ENCODE measurements at regions not wholly inside any gene's neighbourhood (a gene's known extent, or its start where the extent isn't known, plus 50 kb on each side); places are given as distances from the start of the nearest gene placed in this dataset.
A peak's percentile ranks its signal among the peaks of the same experiment; 100 is the strongest.

- Histone ChIP-seq H3K36me3 (ENCODE audit: control insufficient read depth, insufficient read depth, low read length) (no peaks in the 10 kb centered on the region), H3K9ac (no peak overlapping the region), H3K27ac (no peak overlapping the region), H3K4me2 (ENCODE audit: low read length) (no peak overlapping the region), H3K4me3 (ENCODE audit: low read depth, low read length) (no peak overlapping the region), H3K27me3 (ENCODE audit: control insufficient read depth, insufficient read depth, low read length) (no peaks in the 10 kb centered on the region), H2AFZ (no peak overlapping the region), H3K4me1 (no peaks in the 10 kb centered on the region), H3K79me2 (no peaks in the 10 kb centered on the region), H3K9me3 (ENCODE audit: control insufficient read depth, low read length) (no peaks in the 10 kb centered on the region)
- no peak for TF ChIP-seq CTCF (IDR thresholded peaks at IDR 0.05)
Measured at GRCh38 chr6:137702791-137703424, 164.2 kb upstream of the TNFAIP3 start.

DNA sequence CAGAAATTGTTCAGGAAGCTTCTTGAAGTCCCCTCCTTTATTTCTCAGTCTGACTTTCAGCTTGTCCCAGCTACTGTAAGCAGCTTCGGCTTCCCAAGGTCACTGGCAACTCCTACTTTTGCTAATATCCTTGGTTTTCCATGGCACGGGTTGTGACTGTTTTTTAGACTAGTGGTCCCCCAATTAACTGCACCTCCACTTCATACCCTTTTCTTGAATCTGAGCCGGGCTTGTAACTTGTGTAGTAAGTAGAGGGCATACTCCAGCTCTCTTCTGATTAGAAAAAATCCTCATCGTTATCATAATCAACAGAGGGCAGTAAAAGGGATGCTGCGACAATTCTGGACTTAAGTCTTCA lies 162.3 kb upstream of the TNFAIP3 start:
- no peak overlapping the region for H3K27ac ChIP-seq
- H3K36me3 ChIP-seq (ENCODE audit: control insufficient read depth, insufficient read depth, low read length): no peaks in the 10 kb centered on the region
- H3K4me2 ChIP-seq (ENCODE audit: low read length): no peak overlapping the region
- no peaks in the 10 kb centered on the region for H3K4me1 ChIP-seq
- no peak overlapping the region for H3K4me3 ChIP-seq (ENCODE audit: low read depth, low read length)
- H3K9me3 ChIP-seq (ENCODE audit: control insufficient read depth, low read length): no peaks in the 10 kb centered on the region
- TF ChIP-seq CTCF (IDR thresholded peaks at IDR 0.05): no peak
- no peak overlapping the region for H3K9ac ChIP-seq
- no peaks in the 10 kb centered on the region for H3K79me2 ChIP-seq
- no peaks in the 10 kb centered on the region for H3K27me3 ChIP-seq (ENCODE audit: control insufficient read depth, insufficient read depth, low read length)
- no peak overlapping the region for H2AFZ ChIP-seq

DNA sequence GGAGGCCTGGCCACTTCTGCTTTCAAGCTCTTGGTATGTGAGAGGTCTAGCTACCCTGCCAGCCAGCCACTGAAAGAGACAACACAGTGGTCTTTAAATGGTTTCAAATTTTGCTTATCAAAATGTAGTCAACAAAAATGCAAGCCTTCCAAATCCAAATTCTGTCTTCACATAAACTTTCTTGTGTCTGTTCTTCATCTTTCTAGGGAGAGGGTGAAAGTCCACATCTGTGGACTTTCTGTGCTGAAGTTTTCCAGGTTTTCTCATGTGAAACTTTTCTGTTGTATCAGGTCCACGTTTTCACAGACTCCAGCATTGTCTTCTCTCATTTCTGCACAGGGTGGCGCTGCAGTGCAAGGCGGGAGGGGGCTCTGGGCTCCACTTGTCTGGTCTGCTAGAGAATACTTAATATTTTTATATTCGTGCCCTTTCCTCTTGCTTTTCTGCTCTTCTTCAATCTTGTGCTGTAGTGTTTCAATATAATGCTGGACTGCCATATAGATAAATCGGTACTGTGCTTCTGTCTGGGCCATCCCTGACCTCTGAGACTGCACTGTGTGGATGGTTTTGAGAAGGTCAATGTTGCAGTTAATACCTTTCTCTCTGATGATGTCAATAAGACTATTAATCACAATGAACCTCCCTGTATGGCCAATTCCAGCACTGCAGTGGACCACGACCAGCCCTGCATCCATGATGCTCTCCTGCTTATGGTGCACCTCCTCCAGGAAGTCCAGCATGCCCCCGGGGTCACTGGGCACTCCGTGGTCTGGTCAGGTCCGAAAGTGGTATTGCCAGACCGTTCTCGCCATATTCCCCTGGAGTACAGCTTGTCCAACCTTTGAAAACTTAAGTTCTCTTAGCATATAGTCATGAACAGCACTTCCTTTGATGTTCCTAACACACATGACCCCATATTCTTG lies 161.6 kb upstream of the TNFAIP3 start:
- Histone ChIP-seq H3K9me3 (ENCODE audit: control insufficient read depth, low read length) (no peaks in the 10 kb centered on the region), H3K9ac (no peak overlapping the region), H3K4me3 (ENCODE audit: low read depth, low read length) (no peak overlapping the region), H3K27me3 (ENCODE audit: control insufficient read depth, insufficient read depth, low read length) (no peaks in the 10 kb centered on the region), H3K36me3 (ENCODE audit: control insufficient read depth, insufficient read depth, low read length) (no peaks in the 10 kb centered on the region), H3K4me2 (ENCODE audit: low read length) (no peak overlapping the region), H3K4me1 (no peaks in the 10 kb centered on the region), H2AFZ (no peak overlapping the region), H3K27ac (no peak overlapping the region), H3K79me2 (no peaks in the 10 kb centered on the region)
- TF ChIP-seq CTCF (IDR thresholded peaks at IDR 0.05): peak; percentile 29

DNA sequence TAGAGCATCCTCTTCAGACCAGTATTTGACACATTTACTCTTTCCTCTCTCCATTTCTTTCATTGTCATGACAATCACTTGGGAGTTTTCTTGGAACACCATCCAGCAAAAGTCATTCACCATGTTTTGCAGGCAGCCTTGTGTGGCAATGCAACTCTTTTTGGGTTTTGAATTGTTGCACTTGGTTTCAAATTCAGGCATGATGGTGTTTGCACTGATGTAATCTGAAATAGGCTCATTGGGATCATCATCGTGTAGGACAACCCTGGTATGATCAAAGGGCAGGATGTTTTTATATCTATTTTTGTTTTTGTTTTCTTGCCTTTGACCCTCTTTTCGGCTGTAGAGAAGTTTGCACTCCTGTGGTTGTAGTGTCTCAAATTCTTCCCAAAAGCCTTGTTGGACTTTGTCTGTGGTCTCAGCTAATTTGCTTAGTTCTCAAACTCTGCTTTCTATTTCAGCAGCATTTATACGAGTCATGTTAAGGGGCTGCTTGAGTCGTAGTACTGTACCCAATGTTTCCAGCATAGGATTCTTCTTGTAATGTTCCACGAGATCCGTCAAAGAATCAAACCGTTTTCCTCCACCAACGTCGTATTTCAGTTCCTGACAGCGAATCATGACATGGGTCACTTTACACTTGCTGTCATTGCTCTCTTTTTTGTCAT lies 160.8 kb upstream of the TNFAIP3 start:
- no peak overlapping the region for H3K9ac ChIP-seq
- H2AFZ ChIP-seq: no peak overlapping the region
- H3K27me3 ChIP-seq (ENCODE audit: control insufficient read depth, insufficient read depth, low read length): no peaks in the 10 kb centered on the region
- no peaks in the 10 kb centered on the region for H3K9me3 ChIP-seq (ENCODE audit: control insufficient read depth, low read length)
- no peak for TF ChIP-seq CTCF (IDR thresholded peaks at IDR 0.05)
- H3K4me3 ChIP-seq (ENCODE audit: low read depth, low read length): no peak overlapping the region
- no peak overlapping the region for H3K4me2 ChIP-seq (ENCODE audit: low read length)
- H3K36me3 ChIP-seq (ENCODE audit: control insufficient read depth, insufficient read depth, low read length): no peaks in the 10 kb centered on the region
- no peak overlapping the region for H3K27ac ChIP-seq
- H3K4me1 ChIP-seq: no peaks in the 10 kb centered on the region
- H3K79me2 ChIP-seq: no peaks in the 10 kb centered on the region
